ENCODE measurements at regions not wholly inside any gene's neighbourhood (a gene's known extent, or its start where the extent isn't known, plus 50 kb on each side); places are given as distances from the start of the nearest gene placed in this dataset.
"Not testable (repeated sequence)": the region's sequence is repeated elsewhere in the genome, so short reads cannot be mapped to it uniquely, and the experiment has no call there.

DNA sequence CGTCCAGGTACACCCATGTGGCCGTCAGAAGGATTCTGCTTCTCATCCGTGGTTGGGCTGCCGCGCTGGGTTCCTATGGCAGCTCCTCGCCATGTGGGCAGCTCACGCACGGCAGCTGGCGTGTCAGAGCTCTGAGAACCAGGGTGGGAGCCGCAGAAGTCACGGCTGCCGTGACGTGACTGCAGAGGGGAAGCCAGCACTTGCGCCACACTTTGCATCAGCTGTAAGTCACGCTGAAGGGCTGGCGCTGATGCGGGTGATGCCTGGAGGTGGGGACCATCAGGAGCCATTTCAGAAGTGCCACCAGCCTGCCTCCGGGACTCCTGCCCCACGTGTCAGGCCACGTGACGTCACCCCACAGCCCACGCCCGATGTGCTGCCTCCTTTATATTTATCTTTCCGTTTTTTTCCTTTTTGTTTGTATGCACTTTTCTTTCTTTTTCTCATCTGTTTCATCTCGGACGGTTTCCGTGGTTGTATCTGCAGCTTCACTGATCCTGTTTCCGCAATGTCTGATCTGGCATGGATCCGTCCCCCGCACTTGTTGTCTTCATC, 133.2 kb downstream of the IGLL1 start:
- intact Hi-C loops (cut with DNase I), result no loop called here
- TF ChIP-seq, protein P1, sequence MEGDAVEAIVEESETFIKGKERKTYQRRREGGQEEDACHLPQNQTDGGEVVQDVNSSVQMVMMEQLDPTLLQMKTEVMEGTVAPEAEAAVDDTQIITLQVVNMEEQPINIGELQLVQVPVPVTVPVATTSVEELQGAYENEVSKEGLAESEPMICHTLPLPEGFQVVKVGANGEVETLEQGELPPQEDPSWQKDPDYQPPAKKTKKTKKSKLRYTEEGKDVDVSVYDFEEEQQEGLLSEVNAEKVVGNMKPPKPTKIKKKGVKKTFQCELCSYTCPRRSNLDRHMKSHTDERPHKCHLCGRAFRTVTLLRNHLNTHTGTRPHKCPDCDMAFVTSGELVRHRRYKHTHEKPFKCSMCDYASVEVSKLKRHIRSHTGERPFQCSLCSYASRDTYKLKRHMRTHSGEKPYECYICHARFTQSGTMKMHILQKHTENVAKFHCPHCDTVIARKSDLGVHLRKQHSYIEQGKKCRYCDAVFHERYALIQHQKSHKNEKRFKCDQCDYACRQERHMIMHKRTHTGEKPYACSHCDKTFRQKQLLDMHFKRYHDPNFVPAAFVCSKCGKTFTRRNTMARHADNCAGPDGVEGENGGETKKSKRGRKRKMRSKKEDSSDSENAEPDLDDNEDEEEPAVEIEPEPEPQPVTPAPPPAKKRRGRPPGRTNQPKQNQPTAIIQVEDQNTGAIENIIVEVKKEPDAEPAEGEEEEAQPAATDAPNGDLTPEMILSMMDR (IDR thresholded peaks at IDR 0.05), result no peak
- no peak for TF ChIP-seq EP300 (IDR thresholded peaks at IDR 0.05)
- TF ChIP-seq POLR2A (IDR thresholded peaks at IDR 0.05), result no peak
- Histone ChIP-seq H3K36me3 (no peaks in the 10 kb centered on the region), H3K27me3 (no peaks in the 10 kb centered on the region), H3K27ac (no peak overlapping the region), H3K4me1 (ENCODE audit: insufficient read depth) (peaks cover 6% of the 10 kb centered on the region), H3K9me3 (no peaks in the 10 kb centered on the region), H3K4me3 (no peak overlapping the region)
- no peak for DNase-seq
- WGBS, 3 donors, result 91 to 96% (median 96%) methylated on average over 30 of the region's 30 CpGs

DNA sequence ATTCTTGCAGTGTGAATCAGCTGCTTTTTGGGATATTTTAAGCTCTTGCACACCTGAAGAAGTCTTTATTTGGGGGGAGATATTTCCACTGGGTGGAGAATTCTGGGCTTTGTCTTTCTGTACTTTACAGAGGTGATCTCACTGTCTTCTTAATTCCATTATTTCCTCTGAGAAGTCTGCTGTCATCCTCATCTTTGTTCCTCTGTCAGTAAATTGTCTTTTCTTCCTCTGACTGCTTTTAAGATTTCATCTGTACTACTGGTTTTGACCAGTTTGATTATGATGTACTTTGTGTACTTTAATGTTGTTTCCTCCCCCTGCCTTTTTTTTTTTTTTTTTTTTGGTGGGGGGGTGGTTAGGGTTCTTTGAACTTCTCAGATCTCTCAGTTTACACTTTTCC, 133.9 kb downstream of the IGLL1 start:
- H3K36me3 ChIP-seq; DNase-seq; H3K4me1 ChIP-seq (ENCODE audit: insufficient read depth); H3K4me3 ChIP-seq; H3K9me3 ChIP-seq; H3K27ac ChIP-seq; intact Hi-C loops (cut with DNase I); H3K27me3 ChIP-seq: not testable (repeated sequence)

DNA sequence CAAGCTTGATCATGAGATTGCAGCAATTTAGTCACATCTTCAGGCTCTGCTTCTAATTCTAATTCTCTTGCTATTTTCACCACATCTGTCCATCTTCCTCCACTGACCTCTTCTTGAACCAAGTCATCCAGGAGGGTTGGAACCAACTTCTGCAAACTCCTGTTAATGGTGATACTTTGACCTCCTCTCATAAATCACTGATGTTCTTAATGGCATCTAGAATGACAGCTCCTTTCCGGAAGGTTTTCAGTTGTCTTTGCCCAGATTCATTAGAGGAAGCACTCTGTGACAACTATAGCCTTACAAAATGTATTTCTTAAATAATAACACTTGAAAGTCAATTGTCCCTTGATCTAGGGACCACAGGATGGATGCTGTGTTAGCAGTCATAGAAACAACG, 136.2 kb downstream of the IGLL1 start:
- H3K9me3 ChIP-seq; H3K27me3 ChIP-seq; intact Hi-C loops (cut with DNase I); DNase-seq; H3K36me3 ChIP-seq; H3K27ac ChIP-seq; H3K4me1 ChIP-seq (ENCODE audit: insufficient read depth); H3K4me3 ChIP-seq: not testable (repeated sequence)
- 62 to 73% (median 63%) methylated on average over 1 to 2 of the region's 2 CpGs for WGBS, 3 donors

DNA sequence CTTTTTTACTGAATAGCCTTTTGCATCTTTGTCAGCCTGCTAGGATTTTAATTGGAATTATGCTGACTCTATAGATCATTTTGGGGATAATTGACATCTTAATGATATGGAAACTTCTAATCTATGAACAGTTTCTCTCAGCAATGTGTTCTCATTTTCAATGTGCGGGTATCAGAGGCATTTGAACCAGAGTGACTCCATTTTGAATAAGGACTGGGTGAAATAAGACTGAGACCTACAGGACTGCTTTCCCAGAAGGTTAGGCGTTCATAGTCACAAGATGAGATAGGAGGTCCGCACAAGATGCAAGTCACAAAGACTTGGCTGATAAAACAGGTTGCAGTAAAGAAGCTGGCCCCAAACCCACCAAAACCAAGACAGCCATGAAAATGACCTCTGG, 140.5 kb downstream of the IGLL1 start:
- H3K27me3 ChIP-seq; H3K4me1 ChIP-seq (ENCODE audit: insufficient read depth); H3K4me3 ChIP-seq; H3K9me3 ChIP-seq; DNase-seq; H3K36me3 ChIP-seq; H3K27ac ChIP-seq: not testable (repeated sequence)
- WGBS, 3 donors, result 89 to 97% (median 93%) methylated on average over 3 of the region's 3 CpGs
- intact Hi-C loops (cut with DNase I), result loop anchor here in 1 of 4 donors (10.0 kb wide), 1 partner anchor 95 kb away; no protein-coding TSS in a partner anchor

DNA sequence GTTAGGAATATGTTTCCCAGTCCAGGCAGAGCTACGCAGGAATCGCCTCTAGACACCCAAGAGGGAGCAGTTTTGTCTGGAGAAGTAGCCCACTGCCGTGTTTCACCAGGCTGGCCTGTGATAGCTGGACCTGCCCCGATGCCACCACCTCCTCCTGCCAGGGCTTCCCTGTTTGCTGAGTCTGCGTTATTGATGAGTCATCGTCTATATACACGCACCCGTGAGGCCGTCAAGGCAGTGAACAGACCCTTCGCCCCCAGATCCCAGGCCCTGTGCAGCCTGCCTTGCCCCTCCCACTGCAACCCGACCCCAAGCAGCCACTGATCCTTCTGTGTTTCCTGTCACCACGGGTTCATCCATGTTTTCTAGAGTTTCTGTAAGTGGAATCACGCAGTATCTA, 141.9 kb downstream of the IGLL1 start:
- TF ChIP-seq EP300 (IDR thresholded peaks at IDR 0.05) (no peak), POLR2A (IDR thresholded peaks at IDR 0.05) (no peak)
- TF ChIP-seq, protein P1 (IDR thresholded peaks at IDR 0.05), result no peak
- intact Hi-C loops (cut with DNase I), result loop anchor here in 1 of 4 donors (10.0 kb wide), 1 partner anchor 97 kb away; no protein-coding TSS in a partner anchor
- 81 to 88% (median 84%) methylated on average over 13 of the region's 13 CpGs for WGBS, 3 donors

DNA sequence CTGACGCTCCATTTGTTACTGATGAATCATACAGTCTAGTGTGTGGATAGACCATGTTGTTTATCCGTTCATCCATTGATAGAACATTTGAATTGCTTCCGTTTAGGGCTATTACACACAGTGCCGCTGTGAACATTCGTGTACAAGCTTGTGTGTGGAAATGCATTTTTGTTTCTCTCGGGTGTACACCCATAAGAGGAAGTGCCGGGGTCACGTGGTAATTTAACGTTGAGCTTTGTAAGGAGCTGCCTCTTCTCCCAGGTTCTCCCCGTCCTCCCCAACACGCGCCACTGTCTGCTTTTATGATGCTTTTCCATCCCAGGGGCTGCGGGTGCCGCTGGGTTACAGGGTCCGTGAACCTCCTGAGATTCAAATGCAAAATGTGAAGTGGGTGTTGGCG, 142.3 kb downstream of the IGLL1 start:
- H3K36me3 ChIP-seq, result no peaks in the 10 kb centered on the region
- 91 to 96% (median 94%) methylated on average over 16 of the region's 16 CpGs for WGBS, 3 donors
- TF ChIP-seq, protein P1 (IDR thresholded peaks at IDR 0.05), result no peak
- TF ChIP-seq POLR2A (IDR thresholded peaks at IDR 0.05), result no peak
- TF ChIP-seq EP300 (IDR thresholded peaks at IDR 0.05), result no peak
- no peak overlapping the region for H3K27ac ChIP-seq
- H3K9me3 ChIP-seq, result no peaks in the 10 kb centered on the region
- intact Hi-C loops (cut with DNase I), result loop anchor here in 1 of 4 donors (10.0 kb wide), 1 partner anchor 97 kb away; no protein-coding TSS in a partner anchor
- H3K4me1 ChIP-seq (ENCODE audit: insufficient read depth), result peaks cover 1% of the 10 kb centered on the region
- no peak overlapping the region for H3K4me3 ChIP-seq
- DNase-seq, result no peak
- H3K27me3 ChIP-seq, result no peaks in the 10 kb centered on the region

More for the DNA sequence above, 141.9 kb downstream of the IGLL1 start:
- Histone ChIP-seq H3K9me3 (no peaks in the 10 kb centered on the region), H3K27ac (no peak overlapping the region), H3K4me3 (no peak overlapping the region), H3K36me3 (no peaks in the 10 kb centered on the region), H3K27me3 (no peaks in the 10 kb centered on the region), H3K4me1 (ENCODE audit: insufficient read depth) (no peaks in the 10 kb centered on the region)
- DNase-seq, result no peak

DNA sequence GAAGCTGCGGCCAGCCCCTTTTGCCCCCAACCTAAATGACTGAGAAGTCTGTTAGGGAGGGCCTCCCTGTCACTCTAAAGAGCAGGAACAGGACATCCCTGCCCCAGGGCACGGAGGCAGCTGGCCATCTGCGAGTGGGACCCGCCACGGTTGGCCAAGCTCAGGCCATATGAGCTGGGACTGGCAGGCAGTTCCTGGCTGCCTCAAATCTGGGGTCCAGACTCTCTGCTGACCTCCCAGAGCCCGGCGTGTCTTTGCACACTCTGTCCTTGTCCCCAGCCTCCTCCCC, 143.0 kb downstream of the IGLL1 start:
- H3K4me1 ChIP-seq (ENCODE audit: insufficient read depth); H3K36me3 ChIP-seq; H3K27me3 ChIP-seq; H3K9me3 ChIP-seq; H3K27ac ChIP-seq; H3K4me3 ChIP-seq; DNase-seq: not testable (repeated sequence)
- intact Hi-C loops (cut with DNase I), result loop anchor here in 1 of 4 donors (10.0 kb wide), 1 partner anchor 98 kb away; no protein-coding TSS in a partner anchor
- 91 to 100% (median 100%) methylated on average over 3 to 7 of the region's 7 CpGs for WGBS, 3 donors

DNA sequence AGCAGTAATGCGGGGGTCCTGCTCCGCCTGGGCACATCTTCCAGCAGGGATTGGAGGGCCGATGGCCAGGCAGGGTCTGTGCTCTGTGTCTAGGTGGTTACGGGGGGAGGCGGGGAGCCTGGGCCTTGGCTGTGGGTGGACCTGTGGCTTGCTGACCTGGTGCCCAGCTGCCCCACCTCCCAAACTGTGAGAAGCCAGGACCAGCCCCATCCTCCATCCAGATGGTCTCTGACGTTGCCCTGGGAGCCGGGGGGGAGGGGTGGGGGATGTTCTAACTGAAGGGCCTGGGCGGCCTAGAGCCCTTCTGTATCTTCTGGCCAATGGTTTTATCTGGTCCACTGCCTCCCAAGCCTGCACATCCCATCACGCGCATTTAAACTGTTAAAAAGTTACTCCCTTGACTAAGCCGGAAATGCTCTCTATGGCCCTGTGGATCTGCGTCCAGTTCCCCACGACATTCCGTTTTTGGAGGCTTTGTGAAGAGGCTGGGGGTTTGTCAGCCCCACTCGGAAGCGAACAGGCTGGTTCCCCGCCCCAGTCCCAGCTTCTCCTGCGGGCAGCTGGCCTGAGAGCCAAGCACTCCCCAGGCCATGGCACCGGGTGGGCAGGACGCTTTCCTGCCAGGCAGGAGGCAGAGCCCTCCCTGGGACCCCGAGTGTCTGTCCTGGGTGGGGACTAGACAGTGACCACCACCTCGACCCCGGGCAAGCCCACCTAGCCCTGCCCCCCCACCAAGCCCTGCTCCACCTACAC, 143.6 kb downstream of the IGLL1 start:
- WGBS, 3 donors, result 63 to 72% (median 68%) methylated on average over 23 of the region's 23 CpGs
- H3K27ac ChIP-seq; H3K4me3 ChIP-seq; H3K9me3 ChIP-seq; DNase-seq; H3K4me1 ChIP-seq (ENCODE audit: insufficient read depth); H3K36me3 ChIP-seq; H3K27me3 ChIP-seq: not testable (repeated sequence)
- intact Hi-C loops (cut with DNase I), result loop anchor here in 1 of 4 donors (10.0 kb wide), 1 partner anchor 98 kb away; no protein-coding TSS in a partner anchor
